Choroid plexus epithelial cell (primary cell): ENCODE measurements at regions not wholly inside any gene's neighbourhood (a gene's known extent, or its start where the extent isn't known, plus 50 kb on each side); places are given as distances from the start of the nearest gene placed in this dataset.

ENCODE experiments used
- DNase-seq: peaks from one replicate; pipeline ENCODE4 v3.0.0-alpha.2; 2010; ENCODE audit warnings: low read depth
- H3K4me3 ChIP-seq: 2 replicates; pipeline ENCODE4 v1.5.1; 2011; ENCODE audit warnings: low read depth, mild to moderate bottlenecking, control low read depth, low read length, moderate library complexity
- CTCF ChIP-seq: conservative IDR thresholded peaks from 2 replicates; pipeline ENCODE4 v1.5.1; 2011; ENCODE audit warnings: low read depth, mild to moderate bottlenecking, control low read depth, inconsistent platforms, low read length, moderate library complexity

- H3K4me3 ChIP-seq = no peak overlapping the region
- no peak for TF ChIP-seq CTCF
- no peak for DNase-seq
These were observed 65.7 kb upstream of the NEUROD1 start for GRCh38 chr2:181745796-181746540.

GRCh38 chr2:181746844-181747243, 66.5 kb upstream of the NEUROD1 start:
- H3K4me3 ChIP-seq = no peak overlapping the region
- TF ChIP-seq CTCF = no peak
- no peak for DNase-seq

GRCh38 chr2:181750305-181750704, 70.0 kb upstream of the NEUROD1 start:
- no peak for DNase-seq
- no peak for TF ChIP-seq CTCF
- no peak overlapping the region for H3K4me3 ChIP-seq

GRCh38 chr2:181751266-181752030, 71.1 kb upstream of the NEUROD1 start:
- no peak for DNase-seq
- H3K4me3 ChIP-seq = no peak overlapping the region
- TF ChIP-seq CTCF = no peak

- no peak for DNase-seq
- no peak for TF ChIP-seq CTCF
- H3K4me3 ChIP-seq = no peak overlapping the region
These were observed 72.0 kb upstream of the NEUROD1 start for GRCh38 chr2:181752301-181752700.

GRCh38 chr2:181753686-181754085, 73.4 kb upstream of the NEUROD1 start:
- TF ChIP-seq CTCF = no peak
- DNase-seq = no peak
- H3K4me3 ChIP-seq = no peak overlapping the region

GRCh38 chr2:181754105-181754504, 73.8 kb upstream of the NEUROD1 start:
- no peak for DNase-seq
- no peak for TF ChIP-seq CTCF
- H3K4me3 ChIP-seq = no peak overlapping the region
